ENCODE measurements at regions not wholly inside any gene's neighbourhood (a gene's known extent, or its start where the extent isn't known, plus 50 kb on each side); places are given as distances from the start of the nearest gene placed in this dataset.
"Not testable (repeated sequence)": the region's sequence is repeated elsewhere in the genome, so short reads cannot be mapped to it uniquely, and the experiment has no call there.

GRCh38 chr10:28445516-28445915 lies 87.4 kb upstream of the WAC start:
- H3K27me3 ChIP-seq (ENCODE audit: low read depth, low read length): no peaks in the 10 kb centered on the region
- no peak overlapping the region for H3K27ac ChIP-seq (ENCODE audit: low read length)
- H3K4me1 ChIP-seq (ENCODE audit: control insufficient read depth in 1 of 2, insufficient read depth in 2 of 2, low read length in 2 of 2): no peaks in the 10 kb centered on the region
- no peak overlapping the region for H3K4me3 ChIP-seq (ENCODE audit: low read depth in 1 of 2, low read length in 2 of 2)
- H3K9me3 ChIP-seq (ENCODE audit: control insufficient read depth in 1 of 2, low read length in 2 of 2): no peaks in the 10 kb centered on the region
- H3K36me3 ChIP-seq (ENCODE audit: control insufficient read depth in 1 of 2, insufficient read depth in 2 of 2, low read length in 2 of 2): no peaks in the 10 kb centered on the region

GRCh38 chr10:28449382-28449781 lies 83.5 kb upstream of the WAC start:
- Histone ChIP-seq H3K4me3 (ENCODE audit: low read depth in 1 of 2, low read length in 2 of 2) (no peak overlapping the region), H3K27ac (ENCODE audit: low read length) (no peak overlapping the region), H3K9me3 (ENCODE audit: control insufficient read depth in 1 of 2, low read length in 2 of 2) (peaks cover 0 to 3% of the 10 kb centered on the region in 2 donors), H3K27me3 (ENCODE audit: low read depth, low read length) (no peaks in the 10 kb centered on the region), H3K4me1 (ENCODE audit: control insufficient read depth in 1 of 2, insufficient read depth in 2 of 2, low read length in 2 of 2) (no peaks in the 10 kb centered on the region), H3K36me3 (ENCODE audit: control insufficient read depth in 1 of 2, insufficient read depth in 2 of 2, low read length in 2 of 2) (no peaks in the 10 kb centered on the region)

- H3K4me3 ChIP-seq (ENCODE audit: low read depth in 1 of 2, low read length in 2 of 2): no peak overlapping the region
- H3K27me3 ChIP-seq (ENCODE audit: low read depth, low read length): no peaks in the 10 kb centered on the region
- H3K36me3 ChIP-seq (ENCODE audit: control insufficient read depth in 1 of 2, insufficient read depth in 2 of 2, low read length in 2 of 2): no peaks in the 10 kb centered on the region
- H3K9me3 ChIP-seq (ENCODE audit: control insufficient read depth in 1 of 2, low read length in 2 of 2): peaks cover 0 to 3% of the 10 kb centered on the region in 2 donors
- no peak overlapping the region for H3K27ac ChIP-seq (ENCODE audit: low read length)
- no peaks in the 10 kb centered on the region for H3K4me1 ChIP-seq (ENCODE audit: control insufficient read depth in 1 of 2, insufficient read depth in 2 of 2, low read length in 2 of 2)
Observed at GRCh38 chr10:28449926-28450325, 83.0 kb upstream of the WAC start.

GRCh38 chr10:28453926-28454325 lies 79.0 kb upstream of the WAC start:
- peaks cover 0 to 3% of the 10 kb centered on the region in 2 donors for H3K9me3 ChIP-seq (ENCODE audit: control insufficient read depth in 1 of 2, low read length in 2 of 2)
- no peaks in the 10 kb centered on the region for H3K36me3 ChIP-seq (ENCODE audit: control insufficient read depth in 1 of 2, insufficient read depth in 2 of 2, low read length in 2 of 2)
- H3K4me3 ChIP-seq (ENCODE audit: low read depth in 1 of 2, low read length in 2 of 2): no peak overlapping the region
- H3K27ac ChIP-seq (ENCODE audit: low read length): no peak overlapping the region
- no peaks in the 10 kb centered on the region for H3K4me1 ChIP-seq (ENCODE audit: control insufficient read depth in 1 of 2, insufficient read depth in 2 of 2, low read length in 2 of 2)
- no peaks in the 10 kb centered on the region for H3K27me3 ChIP-seq (ENCODE audit: low read depth, low read length)

- Histone ChIP-seq H3K27ac (ENCODE audit: low read length) (no peak overlapping the region), H3K27me3 (ENCODE audit: low read depth, low read length) (no peaks in the 10 kb centered on the region), H3K9me3 (ENCODE audit: control insufficient read depth in 1 of 2, low read length in 2 of 2) (peaks cover 0 to 3% of the 10 kb centered on the region in 2 donors)
Observed at GRCh38 chr10:28457110-28457509, 75.8 kb upstream of the WAC start.

GRCh38 chr10:28457873-28458272 lies 75.0 kb upstream of the WAC start:
- H3K9me3 ChIP-seq (ENCODE audit: control insufficient read depth in 1 of 2, low read length in 2 of 2); H3K27ac ChIP-seq (ENCODE audit: low read length); H3K4me1 ChIP-seq (ENCODE audit: control insufficient read depth in 1 of 2, insufficient read depth in 2 of 2, low read length in 2 of 2); H3K36me3 ChIP-seq (ENCODE audit: control insufficient read depth in 1 of 2, insufficient read depth in 2 of 2, low read length in 2 of 2); H3K4me3 ChIP-seq (ENCODE audit: low read depth in 1 of 2, low read length in 2 of 2); H3K27me3 ChIP-seq (ENCODE audit: low read depth, low read length): not testable (repeated sequence)

More at GRCh38 chr10:28457110-28457509, 75.8 kb upstream of the WAC start:
- Histone ChIP-seq H3K4me1 (ENCODE audit: control insufficient read depth in 1 of 2, insufficient read depth in 2 of 2, low read length in 2 of 2) (no peaks in the 10 kb centered on the region), H3K4me3 (ENCODE audit: low read depth in 1 of 2, low read length in 2 of 2) (no peak overlapping the region), H3K36me3 (ENCODE audit: control insufficient read depth in 1 of 2, insufficient read depth in 2 of 2, low read length in 2 of 2) (no peaks in the 10 kb centered on the region)

GRCh38 chr10:28459453-28460144 lies 73.3 kb upstream of the WAC start:
- no peak overlapping the region for H3K27ac ChIP-seq (ENCODE audit: low read length)
- H3K36me3 ChIP-seq (ENCODE audit: control insufficient read depth in 1 of 2, insufficient read depth in 2 of 2, low read length in 2 of 2): no peaks in the 10 kb centered on the region
- H3K4me3 ChIP-seq (ENCODE audit: low read depth in 1 of 2, low read length in 2 of 2): no peak overlapping the region
- no peaks in the 10 kb centered on the region for H3K4me1 ChIP-seq (ENCODE audit: control insufficient read depth in 1 of 2, insufficient read depth in 2 of 2, low read length in 2 of 2)
- H3K9me3 ChIP-seq (ENCODE audit: control insufficient read depth in 1 of 2, low read length in 2 of 2): no peaks in the 10 kb centered on the region
- no peaks in the 10 kb centered on the region for H3K27me3 ChIP-seq (ENCODE audit: low read depth, low read length)

- Histone ChIP-seq H3K4me1 (ENCODE audit: control insufficient read depth in 1 of 2, insufficient read depth in 2 of 2, low read length in 2 of 2) (no peaks in the 10 kb centered on the region), H3K27ac (ENCODE audit: low read length) (no peak overlapping the region), H3K27me3 (ENCODE audit: low read depth, low read length) (no peaks in the 10 kb centered on the region)
Observed at GRCh38 chr10:28463141-28463540, 69.8 kb upstream of the WAC start.

GRCh38 chr10:28463676-28464395 lies 69.1 kb upstream of the WAC start:
- no peak overlapping the region for H3K27ac ChIP-seq (ENCODE audit: low read length)
- no peaks in the 10 kb centered on the region for H3K4me1 ChIP-seq (ENCODE audit: control insufficient read depth in 1 of 2, insufficient read depth in 2 of 2, low read length in 2 of 2)
- H3K36me3 ChIP-seq (ENCODE audit: control insufficient read depth in 1 of 2, insufficient read depth in 2 of 2, low read length in 2 of 2): no peaks in the 10 kb centered on the region
- no peaks in the 10 kb centered on the region for H3K9me3 ChIP-seq (ENCODE audit: control insufficient read depth in 1 of 2, low read length in 2 of 2)
- H3K27me3 ChIP-seq (ENCODE audit: low read depth, low read length): no peaks in the 10 kb centered on the region
- H3K4me3 ChIP-seq (ENCODE audit: low read depth in 1 of 2, low read length in 2 of 2): no peak overlapping the region

More at GRCh38 chr10:28463141-28463540, 69.8 kb upstream of the WAC start:
- Histone ChIP-seq H3K4me3 (ENCODE audit: low read depth in 1 of 2, low read length in 2 of 2) (no peak overlapping the region), H3K9me3 (ENCODE audit: control insufficient read depth in 1 of 2, low read length in 2 of 2) (no peaks in the 10 kb centered on the region), H3K36me3 (ENCODE audit: control insufficient read depth in 1 of 2, insufficient read depth in 2 of 2, low read length in 2 of 2) (no peaks in the 10 kb centered on the region)

GRCh38 chr10:28467615-28468014 lies 65.3 kb upstream of the WAC start:
- H3K4me3 ChIP-seq (ENCODE audit: low read depth in 1 of 2, low read length in 2 of 2): no peak overlapping the region
- H3K27me3 ChIP-seq (ENCODE audit: low read depth, low read length): no peaks in the 10 kb centered on the region
- H3K4me1 ChIP-seq (ENCODE audit: control insufficient read depth in 1 of 2, insufficient read depth in 2 of 2, low read length in 2 of 2): no peaks in the 10 kb centered on the region
- no peaks in the 10 kb centered on the region for H3K9me3 ChIP-seq (ENCODE audit: control insufficient read depth in 1 of 2, low read length in 2 of 2)
- no peaks in the 10 kb centered on the region for H3K36me3 ChIP-seq (ENCODE audit: control insufficient read depth in 1 of 2, insufficient read depth in 2 of 2, low read length in 2 of 2)
- no peak overlapping the region for H3K27ac ChIP-seq (ENCODE audit: low read length)

GRCh38 chr10:28468707-28469483 lies 64.0 kb upstream of the WAC start:
- Histone ChIP-seq H3K27ac (ENCODE audit: low read length) (no peak overlapping the region), H3K4me3 (ENCODE audit: low read depth in 1 of 2, low read length in 2 of 2) (no peak overlapping the region), H3K9me3 (ENCODE audit: control insufficient read depth in 1 of 2, low read length in 2 of 2) (no peaks in the 10 kb centered on the region), H3K4me1 (ENCODE audit: control insufficient read depth in 1 of 2, insufficient read depth in 2 of 2, low read length in 2 of 2) (no peaks in the 10 kb centered on the region), H3K36me3 (ENCODE audit: control insufficient read depth in 1 of 2, insufficient read depth in 2 of 2, low read length in 2 of 2) (no peaks in the 10 kb centered on the region), H3K27me3 (ENCODE audit: low read depth, low read length) (no peaks in the 10 kb centered on the region)
